ENCODE measurements at regions not wholly inside any gene's neighbourhood (a gene's known extent, or its start where the extent isn't known, plus 50 kb on each side); places are given as distances from the start of the nearest gene placed in this dataset.

DNA sequence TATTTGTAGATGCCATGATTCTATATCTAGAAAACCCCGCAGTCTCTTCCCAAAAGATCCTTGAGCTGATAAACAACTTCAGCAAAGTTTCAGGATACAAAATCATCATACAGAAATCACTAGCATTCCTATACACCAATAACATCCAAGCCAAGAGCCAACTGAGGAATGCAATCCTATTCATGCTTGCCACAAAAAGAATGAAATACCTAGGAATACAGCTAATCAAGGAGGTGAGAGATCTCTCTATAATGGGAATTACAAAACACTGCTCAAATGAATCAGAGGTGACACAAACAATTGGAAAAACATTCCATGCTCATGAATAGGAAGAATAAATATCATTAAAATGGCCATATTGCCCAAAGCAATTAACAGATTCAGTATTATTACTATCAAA is 551.4 kb upstream of the SLC39A10 start:
- H3K9me3 ChIP-seq (ENCODE audit: control insufficient read depth, insufficient read depth, low read depth, low read length) = no peaks in the 10 kb centered on the region
- TF ChIP-seq ZNF837 (tag by site-specific recombination; IDR thresholded peaks at IDR 0.05) (no peak), ZNF776 (tag by site-specific recombination; IDR thresholded peaks at IDR 0.05; ENCODE audit: borderline replicate concordance) (no peak), ZNF544 (tag by site-specific recombination; IDR thresholded peaks at IDR 0.05) (no peak), ZNF280C (tag by site-specific recombination; IDR thresholded peaks at IDR 0.05) (no peak), CTCF (tag by site-specific recombination; IDR thresholded peaks at IDR 0.05) (no peak), ZFP41 (tag by site-specific recombination; IDR thresholded peaks at IDR 0.05; ENCODE audit: borderline replicate concordance) (no peak), ZNF76 (tag by site-specific recombination; IDR thresholded peaks at IDR 0.05; ENCODE audit: borderline replicate concordance, low read depth) (no peak), IKZF3 (tag by site-specific recombination; IDR thresholded peaks at IDR 0.05) (no peak)
- TF ChIP-seq, protein P1, sequence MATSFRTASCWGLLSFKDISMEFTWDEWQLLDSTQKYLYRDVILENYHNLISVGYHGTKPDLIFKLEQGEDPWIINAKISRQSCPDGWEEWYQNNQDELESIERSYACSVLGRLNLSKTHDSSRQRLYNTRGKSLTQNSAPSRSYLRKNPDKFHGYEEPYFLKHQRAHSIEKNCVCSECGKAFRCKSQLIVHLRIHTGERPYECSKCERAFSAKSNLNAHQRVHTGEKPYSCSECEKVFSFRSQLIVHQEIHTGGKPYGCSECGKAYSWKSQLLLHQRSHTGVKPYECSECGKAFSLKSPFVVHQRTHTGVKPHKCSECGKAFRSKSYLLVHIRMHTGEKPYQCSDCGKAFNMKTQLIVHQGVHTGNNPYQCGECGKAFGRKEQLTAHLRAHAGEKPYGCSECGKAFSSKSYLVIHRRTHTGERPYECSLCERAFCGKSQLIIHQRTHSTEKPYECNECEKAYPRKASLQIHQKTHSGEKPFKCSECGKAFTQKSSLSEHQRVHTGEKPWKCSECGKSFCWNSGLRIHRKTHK (tag by site-specific recombination; IDR thresholded peaks at IDR 0.05) = no peak
- TF ChIP-seq, protein P2, sequence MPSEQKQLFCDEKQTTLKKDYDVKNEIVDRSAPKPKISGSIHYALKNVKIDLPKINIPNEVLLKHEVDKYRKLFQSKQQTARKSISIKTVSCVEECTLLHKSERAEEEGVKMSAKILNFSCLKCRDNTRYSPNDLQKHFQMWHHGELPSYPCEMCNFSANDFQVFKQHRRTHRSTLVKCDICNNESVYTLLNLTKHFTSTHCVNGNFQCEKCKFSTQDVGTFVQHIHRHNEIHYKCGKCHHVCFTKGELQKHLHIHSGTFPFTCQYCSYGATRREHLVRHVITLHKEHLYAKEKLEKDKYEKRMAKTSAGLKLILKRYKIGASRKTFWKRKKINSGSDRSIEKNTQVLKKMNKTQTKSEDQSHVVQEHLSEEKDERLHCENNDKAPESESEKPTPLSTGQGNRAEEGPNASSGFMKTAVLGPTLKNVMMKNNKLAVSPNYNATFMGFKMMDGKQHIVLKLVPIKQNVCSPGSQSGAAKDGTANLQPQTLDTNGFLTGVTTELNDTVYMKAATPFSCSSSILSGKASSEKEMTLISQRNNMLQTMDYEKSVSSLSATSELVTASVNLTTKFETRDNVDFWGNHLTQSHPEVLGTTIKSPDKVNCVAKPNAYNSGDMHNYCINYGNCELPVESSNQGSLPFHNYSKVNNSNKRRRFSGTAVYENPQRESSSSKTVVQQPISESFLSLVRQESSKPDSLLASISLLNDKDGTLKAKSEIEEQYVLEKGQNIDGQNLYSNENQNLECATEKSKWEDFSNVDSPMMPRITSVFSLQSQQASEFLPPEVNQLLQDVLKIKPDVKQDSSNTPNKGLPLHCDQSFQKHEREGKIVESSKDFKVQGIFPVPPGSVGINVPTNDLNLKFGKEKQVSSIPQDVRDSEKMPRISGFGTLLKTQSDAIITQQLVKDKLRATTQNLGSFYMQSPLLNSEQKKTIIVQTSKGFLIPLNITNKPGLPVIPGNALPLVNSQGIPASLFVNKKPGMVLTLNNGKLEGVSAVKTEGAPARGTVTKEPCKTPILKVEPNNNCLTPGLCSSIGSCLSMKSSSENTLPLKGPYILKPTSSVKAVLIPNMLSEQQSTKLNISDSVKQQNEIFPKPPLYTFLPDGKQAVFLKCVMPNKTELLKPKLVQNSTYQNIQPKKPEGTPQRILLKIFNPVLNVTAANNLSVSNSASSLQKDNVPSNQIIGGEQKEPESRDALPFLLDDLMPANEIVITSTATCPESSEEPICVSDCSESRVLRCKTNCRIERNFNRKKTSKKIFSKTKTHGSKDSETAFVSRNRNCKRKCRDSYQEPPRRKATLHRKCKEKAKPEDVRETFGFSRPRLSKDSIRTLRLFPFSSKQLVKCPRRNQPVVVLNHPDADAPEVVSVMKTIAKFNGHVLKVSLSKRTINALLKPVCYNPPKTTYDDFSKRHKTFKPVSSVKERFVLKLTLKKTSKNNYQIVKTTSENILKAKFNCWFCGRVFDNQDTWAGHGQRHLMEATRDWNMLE (tag by site-specific recombination; conservative IDR thresholded peaks at IDR 0.05; ENCODE audit: low read depth) = no peak
- TF ChIP-seq, protein P3, sequence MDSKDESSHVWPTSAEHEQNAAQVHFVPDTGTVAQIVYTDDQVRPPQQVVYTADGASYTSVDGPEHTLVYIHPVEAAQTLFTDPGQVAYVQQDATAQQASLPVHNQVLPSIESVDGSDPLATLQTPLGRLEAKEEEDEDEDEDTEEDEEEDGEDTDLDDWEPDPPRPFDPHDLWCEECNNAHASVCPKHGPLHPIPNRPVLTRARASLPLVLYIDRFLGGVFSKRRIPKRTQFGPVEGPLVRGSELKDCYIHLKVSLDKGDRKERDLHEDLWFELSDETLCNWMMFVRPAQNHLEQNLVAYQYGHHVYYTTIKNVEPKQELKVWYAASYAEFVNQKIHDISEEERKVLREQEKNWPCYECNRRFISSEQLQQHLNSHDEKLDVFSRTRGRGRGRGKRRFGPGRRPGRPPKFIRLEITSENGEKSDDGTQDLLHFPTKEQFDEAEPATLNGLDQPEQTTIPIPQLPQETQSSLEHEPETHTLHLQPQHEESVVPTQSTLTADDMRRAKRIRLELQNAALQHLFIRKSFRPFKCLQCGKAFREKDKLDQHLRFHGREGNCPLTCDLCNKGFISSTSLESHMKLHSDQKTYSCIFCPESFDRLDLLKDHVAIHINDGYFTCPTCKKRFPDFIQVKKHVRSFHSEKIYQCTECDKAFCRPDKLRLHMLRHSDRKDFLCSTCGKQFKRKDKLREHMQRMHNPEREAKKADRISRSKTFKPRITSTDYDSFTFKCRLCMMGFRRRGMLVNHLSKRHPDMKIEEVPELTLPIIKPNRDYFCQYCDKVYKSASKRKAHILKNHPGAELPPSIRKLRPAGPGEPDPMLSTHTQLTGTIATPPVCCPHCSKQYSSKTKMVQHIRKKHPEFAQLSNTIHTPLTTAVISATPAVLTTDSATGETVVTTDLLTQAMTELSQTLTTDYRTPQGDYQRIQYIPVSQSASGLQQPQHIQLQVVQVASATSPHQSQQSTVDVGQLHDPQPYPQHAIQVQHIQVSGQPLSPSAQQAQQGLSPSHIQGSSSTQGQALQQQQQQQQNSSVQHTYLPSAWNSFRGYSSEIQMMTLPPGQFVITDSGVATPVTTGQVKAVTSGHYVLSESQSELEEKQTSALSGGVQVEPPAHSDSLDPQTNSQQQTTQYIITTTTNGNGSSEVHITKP (tag by site-specific recombination; IDR thresholded peaks at IDR 0.05) = no peak
- no peaks in the 10 kb centered on the region for H3K4me1 ChIP-seq (ENCODE audit: control insufficient read depth, insufficient read depth, low read length)
- H3K36me3 ChIP-seq (ENCODE audit: control insufficient read depth in 2 of 2, insufficient read depth in 1 of 2, low read length in 2 of 2) = no peaks in the 10 kb centered on the region
- ChIA-PET POLR2A (no interaction called here), CTCF (interaction anchor here (0.6 kb wide), 1 partner anchor 12 kb away, joined by 3 read pairs; no protein-coding TSS in a partner anchor)
- H3K27ac ChIP-seq (ENCODE audit: extremely low read depth, low read depth, low read length) = no peak overlapping the region
- no peak overlapping the region for H3K4me3 ChIP-seq (ENCODE audit: low read depth, low read length)
